Trophoblast cell (in vitro differentiated cells and primary cell): ENCODE measurements at regions not wholly inside any gene's neighbourhood (a gene's known extent, or its start where the extent isn't known, plus 50 kb on each side); places are given as distances from the start of the nearest gene placed in this dataset.
A peak's percentile ranks its signal among the peaks of the same experiment; 100 is the strongest.

Source experiments
- DNase-seq, 2 donors: peaks; one replicate each; pipeline ENCODE4 v3.0.0-alpha.2; 2016
- H2AFZ ChIP-seq: 2 replicates; pipeline ENCODE4 v1.6.1; 2013; ENCODE audit warnings: low read length, moderate library complexity, mild to moderate bottlenecking; ENCODE audit not compliant: insufficient read depth, poor library complexity
- H2AK5ac ChIP-seq: 2 replicates; pipeline ENCODE4 v1.6.1; 2013; ENCODE audit warnings: mild to moderate bottlenecking, low read length
- H2BK120ac ChIP-seq: 2 replicates; pipeline ENCODE4 v1.6.1; 2013; ENCODE audit warnings: low read length, mild to moderate bottlenecking, moderate library complexity; ENCODE audit not compliant: insufficient read depth, poor library complexity
- H2BK12ac ChIP-seq: 2 replicates; pipeline ENCODE4 v1.6.1; 2013; ENCODE audit warnings: mild to moderate bottlenecking, low read length, moderate library complexity
- H2BK5ac ChIP-seq: 2 replicates; pipeline ENCODE4 v1.6.1; 2013; ENCODE audit warnings: low read length, low read depth, moderate library complexity, mild to moderate bottlenecking; ENCODE audit not compliant: poor library complexity
- H3K14ac ChIP-seq: 2 replicates; pipeline ENCODE4 v1.6.1; 2013; ENCODE audit warnings: mild to moderate bottlenecking, low read length
- H3K18ac ChIP-seq: 2 replicates; pipeline ENCODE4 v1.6.1; 2013; ENCODE audit warnings: mild to moderate bottlenecking, low read length
- H3K23ac ChIP-seq: 2 replicates; pipeline ENCODE4 v1.6.1; 2013; ENCODE audit warnings: low read length
- H3K27ac ChIP-seq: 2 replicates; pipeline ENCODE4 v1.5.1; 2013; ENCODE audit warnings: low read depth, mild to moderate bottlenecking, inconsistent platforms, low read length, moderate library complexity
- H3K27me3 ChIP-seq: 2 replicates; pipeline ENCODE4 v1.6.1; 2013; ENCODE audit warnings: inconsistent platforms, mild to moderate bottlenecking, low read length, moderate library complexity; ENCODE audit not compliant: insufficient read depth
- H3K36me3 ChIP-seq, 2 experiments: 1 replicate in 1 of 2; 2 replicates in 1 of 2; pipeline ENCODE4 v1.6.1; 2013; ENCODE audit warnings: low read length in 2 of 2, mild to moderate bottlenecking in 2 of 2, moderate library complexity in 1 of 2; ENCODE audit not compliant: insufficient read depth in 2 of 2, control insufficient read depth in 1 of 2
- H3K4ac ChIP-seq: 2 replicates; pipeline ENCODE4 v1.6.1; 2013; ENCODE audit warnings: low read depth, mild to moderate bottlenecking, low read length, moderate library complexity
- H3K4me1 ChIP-seq, 2 experiments: 1 replicate in 1 of 2; 2 replicates in 1 of 2; pipeline ENCODE4 v1.6.1; 2013; ENCODE audit warnings: low read length in 2 of 2, mild to moderate bottlenecking in 2 of 2, moderate library complexity in 1 of 2; ENCODE audit not compliant: insufficient read depth in 2 of 2, control insufficient read depth in 1 of 2
- H3K4me2 ChIP-seq: 2 replicates; pipeline ENCODE4 v1.6.1; 2013; ENCODE audit warnings: inconsistent platforms, mild to moderate bottlenecking, low read length, moderate library complexity
- H3K4me3 ChIP-seq: 2 replicates; pipeline ENCODE4 v1.5.1; 2013; ENCODE audit warnings: mild to moderate bottlenecking, low read depth, low read length, inconsistent platforms
- H3K79me1 ChIP-seq: one replicate; pipeline ENCODE4 v1.6.1; 2013; ENCODE audit warnings: low read length
- H3K79me2 ChIP-seq: 2 replicates; pipeline ENCODE4 v1.6.1; 2013; ENCODE audit warnings: low read length, mild to moderate bottlenecking; ENCODE audit not compliant: control insufficient read depth, insufficient read depth, poor library complexity
- H3K9ac ChIP-seq: 2 replicates; pipeline ENCODE4 v1.6.1; 2013; ENCODE audit warnings: mild to moderate bottlenecking, low read length
- H3K9me3 ChIP-seq: 2 replicates; pipeline ENCODE4 v1.6.1; 2013; ENCODE audit warnings: low read depth, mild to moderate bottlenecking, control low read depth, inconsistent platforms, low read length; ENCODE audit not compliant: insufficient read depth
- H4K12ac ChIP-seq: 2 replicates; pipeline ENCODE4 v1.6.1; 2013; ENCODE audit warnings: low read depth, mild to moderate bottlenecking, low read length, moderate library complexity
- H4K8ac ChIP-seq: 2 replicates; pipeline ENCODE4 v1.6.1; 2013; ENCODE audit warnings: low read depth, mild to moderate bottlenecking, low read length, moderate library complexity
- H4K91ac ChIP-seq: one replicate; pipeline ENCODE4 v1.6.1; 2013; ENCODE audit warnings: low read depth, mild to moderate bottlenecking, low read length, moderate library complexity
- WGBS: extraction: QIAGEN DNeasy Blood & Tissue Kit; methylation state at CpG from one replicate; pipeline ENCODE4 v1.1.7; 2013; ENCODE audit warnings: missing lambda C conversion rate; ENCODE audit not compliant: insufficient read length, insufficient coverage; ENCODE audit errors: extremely low coverage; 5-methylcytosine and 5-hydroxymethylcytosine counted together

GRCh38 chr15:31262143-31262530 is 64.5 kb upstream of the KLF13 start:
- no peaks in the 10 kb centered on the region for H3K36me3 ChIP-seq
- H3K4me2 ChIP-seq = no peak overlapping the region
- H3K79me2 ChIP-seq = no peaks in the 10 kb centered on the region
- no peak overlapping the region for H2AK5ac ChIP-seq
- no peak overlapping the region for H3K4me3 ChIP-seq
- no peak overlapping the region for H4K91ac ChIP-seq
- H3K14ac ChIP-seq = no peak overlapping the region
- H4K8ac ChIP-seq = no peak overlapping the region
- no peaks in the 10 kb centered on the region for H3K4me1 ChIP-seq
- no peak overlapping the region for H2AFZ ChIP-seq
- H3K27me3 ChIP-seq = no peaks in the 10 kb centered on the region
- H4K12ac ChIP-seq = no peak overlapping the region
- no peak overlapping the region for H3K23ac ChIP-seq
- no peaks in the 10 kb centered on the region for H3K9me3 ChIP-seq
- H3K4ac ChIP-seq = no peak overlapping the region
- H3K79me1 ChIP-seq = no peaks in the 10 kb centered on the region
- H2BK120ac ChIP-seq = no peak overlapping the region
- no CpG with 5 or more reads among the region's 4 CpGs for WGBS
- DNase-seq = no peak
- H2BK12ac ChIP-seq = no peak overlapping the region
- H2BK5ac ChIP-seq = no peak overlapping the region
- H3K18ac ChIP-seq = no peak overlapping the region
- no peak overlapping the region for H3K9ac ChIP-seq
- no peak overlapping the region for H3K27ac ChIP-seq

- H4K91ac ChIP-seq = no peak overlapping the region
- H3K36me3 ChIP-seq = no peaks in the 10 kb centered on the region
- no peak overlapping the region for H2BK12ac ChIP-seq
- no peak overlapping the region for H3K27ac ChIP-seq
- no peak overlapping the region for H2BK120ac ChIP-seq
- no peak overlapping the region for H3K23ac ChIP-seq
- H4K12ac ChIP-seq = no peak overlapping the region
- H3K4me1 ChIP-seq = no peaks in the 10 kb centered on the region
- H4K8ac ChIP-seq = no peak overlapping the region
- H3K79me1 ChIP-seq = no peaks in the 10 kb centered on the region
- no peak overlapping the region for H3K4ac ChIP-seq
- H3K79me2 ChIP-seq = no peaks in the 10 kb centered on the region
- no peak overlapping the region for H2AFZ ChIP-seq
- no CpG with 5 or more reads among the region's 12 CpGs for WGBS
- H3K18ac ChIP-seq = no peak overlapping the region
- H2AK5ac ChIP-seq = no peak overlapping the region
- H3K4me2 ChIP-seq = no peak overlapping the region
- H2BK5ac ChIP-seq = no peak overlapping the region
- no peaks in the 10 kb centered on the region for H3K9me3 ChIP-seq
- H3K9ac ChIP-seq = no peak overlapping the region
- H3K14ac ChIP-seq = no peak overlapping the region
- peak; percentile 33 to 43 for DNase-seq
- H3K27me3 ChIP-seq = no peaks in the 10 kb centered on the region
- no peak overlapping the region for H3K4me3 ChIP-seq
Measured at GRCh38 chr15:31262901-31263671, 63.5 kb upstream of the KLF13 start.

GRCh38 chr15:31263751-31264558 is 62.7 kb upstream of the KLF13 start:
- Histone ChIP-seq H2AFZ (no peak overlapping the region), H4K12ac (no peak overlapping the region), H3K4me3 (no peak overlapping the region), H3K36me3 (no peaks in the 10 kb centered on the region), H3K23ac (no peak overlapping the region), H3K9ac (no peak overlapping the region), H3K79me2 (no peaks in the 10 kb centered on the region), H3K79me1 (no peaks in the 10 kb centered on the region), H3K27me3 (no peaks in the 10 kb centered on the region), H2AK5ac (no peak overlapping the region), H3K18ac (no peak overlapping the region), H2BK120ac (no peak overlapping the region), H3K4me1 (no peaks in the 10 kb centered on the region), H4K8ac (no peak overlapping the region), H3K4me2 (no peak overlapping the region), H4K91ac (no peak overlapping the region), H2BK5ac (no peak overlapping the region), H3K9me3 (peaks cover 2% of the 10 kb centered on the region), H3K4ac (no peak overlapping the region), H3K14ac (no peak overlapping the region), H2BK12ac (no peak overlapping the region), H3K27ac (no peak overlapping the region)
- WGBS = no CpG with 5 or more reads among the region's 24 CpGs
- peak; percentile 15 to 48 for DNase-seq

- no peak overlapping the region for H3K14ac ChIP-seq
- H2AK5ac ChIP-seq = no peak overlapping the region
- H3K79me1 ChIP-seq = no peaks in the 10 kb centered on the region
- no peak overlapping the region for H3K23ac ChIP-seq
- no peak overlapping the region for H3K4me3 ChIP-seq
- H3K9ac ChIP-seq = no peak overlapping the region
- no peak overlapping the region for H2BK12ac ChIP-seq
- DNase-seq = no peak
- H4K12ac ChIP-seq = no peak overlapping the region
- H3K79me2 ChIP-seq = no peaks in the 10 kb centered on the region
- no peak overlapping the region for H3K4me2 ChIP-seq
- H4K8ac ChIP-seq = no peak overlapping the region
- no peak overlapping the region for H3K4ac ChIP-seq
- peaks cover 3% of the 10 kb centered on the region for H3K9me3 ChIP-seq
- no CpG with 5 or more reads among the region's 6 CpGs for WGBS
- no peaks in the 10 kb centered on the region for H3K4me1 ChIP-seq
- H3K27ac ChIP-seq = no peak overlapping the region
- no peak overlapping the region for H3K18ac ChIP-seq
- no peak overlapping the region for H2BK120ac ChIP-seq
- no peaks in the 10 kb centered on the region for H3K36me3 ChIP-seq
- H2AFZ ChIP-seq = no peak overlapping the region
- no peak overlapping the region for H4K91ac ChIP-seq
- H2BK5ac ChIP-seq = no peak overlapping the region
- no peaks in the 10 kb centered on the region for H3K27me3 ChIP-seq
Measured at GRCh38 chr15:31264559-31265089, 62.0 kb upstream of the KLF13 start.
